ENCODE measurements at regions not wholly inside any gene's neighbourhood (a gene's known extent, or its start where the extent isn't known, plus 50 kb on each side); places are given as distances from the start of the nearest gene placed in this dataset.
"Not testable (repeated sequence)": the region's sequence is repeated elsewhere in the genome, so short reads cannot be mapped to it uniquely, and the experiment has no call there.

DNA sequence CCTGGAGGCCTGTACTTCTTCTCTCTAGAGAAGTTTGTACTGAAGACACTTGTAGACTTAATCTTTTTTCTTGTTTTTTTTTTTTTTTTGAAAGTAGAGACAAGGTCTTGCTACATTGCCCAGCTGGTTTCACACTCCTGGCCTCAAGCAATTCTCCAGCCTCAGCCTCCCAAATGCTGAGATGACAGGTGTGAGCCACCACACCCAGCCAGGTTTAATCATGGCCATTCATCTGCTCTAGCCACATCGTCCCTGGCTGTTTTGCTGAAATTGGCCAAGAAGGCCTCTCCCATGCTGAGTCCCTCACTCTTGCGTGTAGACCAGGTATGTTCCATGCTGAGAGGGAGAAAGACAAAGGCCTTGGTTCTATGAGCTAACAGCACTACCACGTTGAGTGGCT lies 176.2 kb downstream of the JCAD start:
- DNase-seq (ENCODE audit: low read depth in 4 of 4, low spot score in 2 of 4): no peak

DNA sequence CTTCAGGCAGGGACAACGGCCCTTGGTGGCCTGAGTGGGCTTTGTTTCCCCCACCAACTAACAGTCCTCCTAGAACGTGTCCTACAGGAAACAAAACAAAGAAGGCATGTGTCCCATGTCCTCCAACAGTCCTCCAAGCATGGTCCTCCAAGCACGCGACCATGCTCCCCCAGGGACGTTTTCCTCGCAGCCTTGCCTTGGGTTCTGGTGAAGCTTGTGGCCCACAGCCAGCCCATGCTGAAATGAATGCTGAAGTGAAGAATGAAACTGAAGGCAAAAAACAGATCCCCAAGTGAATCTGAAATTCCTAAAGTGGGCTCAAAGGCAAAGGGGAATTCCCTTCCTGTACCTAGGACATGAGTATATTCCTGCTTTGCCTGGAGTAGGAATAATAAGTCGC lies 176.6 kb downstream of the JCAD start:
- no peak for DNase-seq (ENCODE audit: low read depth in 4 of 4, low spot score in 2 of 4)

DNA sequence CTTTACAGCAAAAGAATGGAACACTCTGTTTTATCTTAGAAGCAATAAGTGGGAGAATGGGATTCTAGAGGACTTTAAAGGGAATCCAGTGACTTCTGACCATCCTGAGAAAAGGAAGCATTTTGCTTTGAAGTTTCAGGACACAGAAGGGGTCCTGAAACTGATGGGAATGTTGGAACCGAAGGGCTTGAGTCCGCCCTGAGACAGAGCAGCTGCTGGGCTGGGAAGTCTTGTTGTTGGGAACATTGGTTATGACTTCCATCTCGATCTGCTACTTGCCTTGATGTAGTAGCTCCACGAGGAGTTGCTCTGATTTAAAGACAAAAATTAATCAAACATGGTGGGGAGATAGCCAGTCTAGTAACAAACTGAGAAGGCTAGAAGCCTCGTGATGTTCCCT lies 177.6 kb downstream of the JCAD start:
- DNase-seq (ENCODE audit: low read depth in 4 of 4, low spot score in 2 of 4): no peak

DNA sequence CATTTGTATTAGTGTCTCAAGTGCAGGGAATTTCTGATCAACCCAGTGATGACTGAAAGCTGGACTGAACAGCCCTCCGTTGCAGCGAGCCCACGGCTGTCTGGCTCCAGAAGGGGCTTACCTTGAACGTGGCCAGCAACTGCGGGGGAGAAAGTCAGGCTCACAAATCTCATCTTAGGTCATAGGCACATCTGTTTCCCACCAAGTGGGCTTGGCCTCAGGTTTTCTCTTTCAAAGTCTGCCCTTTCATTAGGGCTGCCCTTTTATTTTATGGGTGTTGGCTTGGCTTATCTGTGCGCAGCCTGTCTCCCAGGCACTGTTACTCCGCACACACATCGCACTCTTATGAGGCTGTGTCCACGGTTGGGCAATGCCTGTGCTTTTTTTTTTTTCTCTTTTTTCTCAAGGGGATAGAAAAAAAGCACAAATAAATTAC lies 178.0 kb downstream of the JCAD start:
- no peak for DNase-seq (ENCODE audit: low read depth in 4 of 4, low spot score in 2 of 4)

DNA sequence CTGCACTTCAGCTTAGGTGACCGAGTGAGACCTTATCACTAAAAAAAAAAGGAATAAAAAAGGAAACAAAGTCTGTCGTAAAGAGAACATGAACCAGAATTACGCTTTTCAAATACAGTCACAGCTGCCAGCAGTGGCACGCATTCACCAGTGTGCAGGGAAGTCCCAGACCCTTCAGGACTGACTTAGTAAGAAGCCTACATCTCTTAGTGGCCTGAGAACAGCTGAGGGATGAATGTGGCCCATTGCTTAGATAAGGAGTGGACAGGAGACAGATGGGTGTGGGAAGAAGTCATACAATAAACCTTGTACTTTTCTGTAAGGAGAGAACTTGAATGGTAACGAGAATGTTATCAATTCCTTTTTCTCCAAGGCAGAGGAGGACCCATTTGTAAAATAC lies 178.5 kb downstream of the JCAD start:
- DNase-seq (ENCODE audit: low read depth in 4 of 4, low spot score in 2 of 4): no peak

DNA sequence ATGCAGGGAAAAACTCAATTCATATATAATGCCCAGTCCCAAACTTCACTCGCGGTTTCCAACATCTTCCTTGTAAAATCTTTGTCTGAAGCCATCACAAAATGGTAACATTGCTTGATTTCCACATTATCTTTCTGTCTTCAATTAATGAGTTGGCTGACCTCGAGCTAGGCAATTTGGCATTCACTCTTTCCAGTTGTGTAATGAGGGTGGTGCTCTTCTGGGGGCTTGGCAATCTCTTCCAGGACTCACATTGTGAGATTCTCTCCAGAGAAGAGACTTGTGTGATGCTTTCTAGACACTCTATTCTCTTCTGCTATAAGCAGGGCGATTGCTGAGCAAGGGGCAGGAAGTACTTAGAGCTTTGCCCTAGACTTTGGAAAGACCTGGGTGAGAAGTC lies 179.5 kb downstream of the JCAD start:
- DNase-seq (ENCODE audit: low read depth in 4 of 4, low spot score in 2 of 4): no peak

DNA sequence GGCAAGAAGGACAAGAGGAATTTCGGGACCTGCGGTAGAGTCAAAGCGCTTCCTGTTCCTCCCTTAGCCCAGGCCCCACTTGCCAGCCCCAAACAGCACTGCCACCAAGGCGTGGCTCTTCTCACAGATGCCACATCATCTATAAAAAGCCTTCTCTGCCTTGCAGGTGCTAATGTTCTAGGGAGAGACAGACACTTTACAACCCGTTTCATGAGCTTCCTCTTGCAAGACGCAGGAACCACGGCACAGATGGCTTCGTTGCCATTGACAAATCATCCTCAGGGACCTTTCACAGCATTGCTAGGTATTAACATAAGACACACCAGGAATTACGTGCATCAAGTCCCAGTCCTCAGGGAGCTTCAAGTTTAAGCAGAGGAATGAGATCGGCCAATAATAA lies 180.9 kb downstream of the JCAD start:
- DNase-seq (ENCODE audit: low read depth in 4 of 4, low spot score in 2 of 4): no peak

DNA sequence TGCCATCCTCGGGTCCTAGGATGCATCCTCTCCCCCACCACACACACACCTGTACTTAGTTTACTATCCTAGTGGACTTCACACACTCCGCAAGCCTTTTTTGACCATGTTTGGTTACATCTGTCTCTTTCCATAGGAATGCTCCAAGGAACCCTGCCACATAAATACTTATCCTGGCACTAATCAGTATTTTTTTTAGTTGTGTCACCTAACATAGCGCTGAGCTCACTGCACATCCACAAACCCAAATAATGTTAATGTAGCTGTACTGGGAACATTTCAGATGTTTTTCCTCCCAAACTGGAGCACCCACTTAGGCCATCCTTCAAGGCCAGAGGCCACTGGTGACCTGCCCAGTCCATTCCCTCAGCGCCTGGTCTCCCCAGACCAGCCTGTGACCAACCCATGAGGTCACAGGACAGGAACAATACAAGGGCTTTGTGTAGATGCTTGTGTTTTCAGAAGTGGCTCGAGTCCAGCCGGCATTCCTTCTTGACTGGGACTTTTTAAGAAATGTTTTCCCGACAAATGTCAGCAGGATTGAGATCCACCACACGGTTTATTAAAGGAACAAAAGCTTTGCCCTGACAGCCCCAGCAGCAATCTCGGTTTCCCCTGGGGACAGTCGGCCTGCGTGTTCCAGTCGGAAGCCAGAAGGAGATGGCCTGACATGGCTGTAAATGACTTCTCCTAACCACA lies 181.4 kb downstream of the JCAD start:
- no peak for DNase-seq (ENCODE audit: low read depth in 4 of 4, low spot score in 2 of 4)

DNA sequence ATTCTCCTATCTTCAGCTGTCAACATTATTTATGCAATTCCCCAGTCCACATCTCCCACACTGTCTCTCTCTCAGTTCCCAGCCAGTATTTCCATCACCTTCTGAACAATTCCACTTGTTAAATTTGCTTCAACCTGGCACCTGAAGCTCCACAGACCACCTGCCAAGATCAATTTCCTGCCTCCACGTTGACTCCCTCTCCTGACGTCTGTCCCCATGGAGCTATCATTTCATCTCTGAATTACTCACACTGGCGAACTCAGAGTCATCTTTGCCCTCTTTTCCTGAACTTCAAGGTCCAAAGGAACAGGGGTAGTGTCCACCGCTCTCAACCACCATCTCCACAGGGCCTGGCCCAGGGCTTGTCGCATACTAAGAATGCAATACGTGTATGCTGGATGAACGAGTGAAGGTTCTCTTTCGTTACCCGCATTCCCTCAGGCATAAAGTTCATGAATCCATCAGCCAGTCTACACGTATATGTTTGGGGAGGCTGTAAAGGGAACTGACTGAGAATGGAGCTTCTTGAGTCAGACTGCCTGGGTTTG lies 183.3 kb downstream of the JCAD start:
- DNase-seq (ENCODE audit: low read depth in 4 of 4, low spot score in 2 of 4): no peak

DNA sequence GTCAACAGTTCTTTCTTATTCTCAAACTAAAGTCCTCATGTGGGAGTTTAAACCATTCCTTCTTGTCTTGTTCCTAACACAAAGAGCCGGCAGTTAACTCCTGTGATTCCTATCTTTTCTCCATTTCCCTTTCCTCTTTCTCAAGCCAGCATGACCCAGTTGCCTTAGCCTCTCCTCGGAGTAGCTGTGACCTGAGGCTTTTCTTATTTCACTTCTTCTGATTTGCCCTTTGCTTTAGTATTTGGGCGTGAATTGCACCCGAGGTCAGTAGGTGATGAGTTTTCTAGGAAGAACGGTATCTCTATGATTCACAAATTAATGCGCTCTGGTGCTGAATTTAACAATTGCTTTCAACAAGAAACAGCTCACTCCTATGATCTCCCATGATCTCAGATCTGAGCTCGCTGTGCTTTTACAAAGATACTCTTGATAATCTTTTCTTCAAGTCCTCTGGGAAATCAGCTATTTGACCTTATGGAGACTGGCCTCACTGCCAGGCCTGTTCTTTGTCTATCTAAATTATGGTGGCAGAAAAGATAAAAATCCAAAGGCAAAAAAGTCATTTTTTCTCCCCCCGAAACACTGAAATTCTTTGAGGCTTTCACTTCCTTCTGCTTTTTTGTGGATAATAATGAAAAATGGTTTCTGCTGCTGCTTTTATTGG lies 184.6 kb downstream of the JCAD start:
- no peak for DNase-seq (ENCODE audit: low read depth in 4 of 4, low spot score in 2 of 4)

DNA sequence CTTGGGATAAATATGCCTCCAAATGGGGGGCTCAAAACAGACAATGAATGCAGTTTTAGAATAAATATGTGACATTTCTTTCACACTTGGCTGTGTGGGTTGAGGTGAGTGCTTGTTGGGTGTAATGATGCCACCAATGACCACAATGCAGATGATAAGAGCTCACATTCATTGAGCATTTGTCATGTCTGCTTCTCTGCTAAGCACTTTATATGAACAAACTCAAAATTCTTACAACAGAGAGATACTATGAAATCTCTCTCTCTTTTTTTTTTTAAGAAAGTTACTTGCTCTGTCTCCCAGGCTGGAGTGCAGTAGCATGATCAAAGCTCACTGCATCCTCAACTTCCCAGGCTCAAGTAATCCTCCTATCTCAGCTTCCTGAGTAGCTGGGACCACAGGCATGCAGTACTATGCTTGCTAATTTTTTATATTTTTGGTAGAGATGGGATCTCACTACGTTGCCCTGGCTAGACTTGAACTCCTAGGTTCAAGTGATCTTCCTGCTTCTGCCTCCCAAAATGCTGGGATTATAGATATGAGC lies 185.4 kb downstream of the JCAD start:
- no peak for DNase-seq (ENCODE audit: low read depth in 4 of 4, low spot score in 2 of 4)

DNA sequence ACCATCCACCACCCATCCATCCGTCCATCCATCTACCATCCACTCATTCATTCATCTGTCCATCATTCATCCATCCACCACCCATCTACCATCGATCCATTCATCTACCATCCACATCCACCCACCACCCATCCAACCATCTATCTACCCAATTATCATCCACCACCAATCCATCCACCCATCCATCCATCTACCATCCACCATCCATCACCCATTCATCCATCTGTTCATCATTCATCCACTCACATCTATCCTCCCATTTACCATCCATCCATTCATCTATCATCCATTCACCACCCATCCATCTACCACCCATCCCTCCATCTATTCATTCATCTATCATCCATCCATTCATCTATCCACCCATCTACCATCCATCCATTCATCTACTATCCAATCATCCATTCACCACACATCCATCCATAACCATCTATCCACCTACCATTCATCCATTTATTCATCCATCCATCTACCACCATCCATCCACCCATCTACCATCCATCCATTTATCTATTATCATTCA lies 188.8 kb downstream of the JCAD start:
- no peak for DNase-seq (ENCODE audit: low read depth in 4 of 4, low spot score in 2 of 4)

DNA sequence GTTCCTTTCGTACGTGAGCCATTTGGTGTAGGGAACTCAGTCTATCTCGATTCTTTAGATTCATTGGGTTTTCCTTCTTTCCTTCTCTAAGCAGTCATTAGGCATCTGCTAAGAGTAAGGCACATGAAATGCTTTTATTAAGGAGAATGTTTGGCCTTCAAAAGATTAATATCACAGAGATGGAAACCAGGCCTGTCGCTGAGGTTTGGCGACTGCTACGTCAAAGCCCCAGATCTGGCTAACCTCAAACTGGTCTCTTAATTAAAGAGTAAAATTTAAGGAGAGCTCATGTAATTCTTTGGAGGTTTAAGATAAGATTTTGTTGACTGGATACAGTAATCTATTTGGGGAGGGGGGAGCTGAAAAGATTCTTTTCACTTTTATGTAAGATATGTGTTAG lies 189.8 kb downstream of the JCAD start:
- no peak for DNase-seq (ENCODE audit: low read depth in 4 of 4, low spot score in 2 of 4)

DNA sequence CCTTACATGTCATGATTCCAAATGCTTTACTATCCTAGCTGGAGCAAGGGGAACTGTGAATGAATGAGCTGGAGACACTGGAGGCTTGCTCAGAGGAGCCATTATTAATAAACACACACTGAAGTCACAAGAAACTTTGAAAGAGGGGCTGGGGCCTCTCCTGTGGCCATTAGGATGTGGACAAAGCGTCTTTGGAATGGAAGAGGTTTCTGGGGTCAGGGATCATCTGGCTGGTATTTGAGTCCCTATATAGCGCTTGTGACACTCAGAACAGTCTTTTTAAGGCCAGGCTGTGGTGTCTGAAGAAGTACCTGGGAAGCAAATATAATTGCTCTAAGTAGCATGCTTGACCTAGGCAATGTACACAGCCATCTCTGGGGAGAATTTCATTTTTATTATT lies 193.0 kb downstream of the JCAD start:
- DNase-seq (ENCODE audit: low read depth in 4 of 4, low spot score in 2 of 4): no peak

DNA sequence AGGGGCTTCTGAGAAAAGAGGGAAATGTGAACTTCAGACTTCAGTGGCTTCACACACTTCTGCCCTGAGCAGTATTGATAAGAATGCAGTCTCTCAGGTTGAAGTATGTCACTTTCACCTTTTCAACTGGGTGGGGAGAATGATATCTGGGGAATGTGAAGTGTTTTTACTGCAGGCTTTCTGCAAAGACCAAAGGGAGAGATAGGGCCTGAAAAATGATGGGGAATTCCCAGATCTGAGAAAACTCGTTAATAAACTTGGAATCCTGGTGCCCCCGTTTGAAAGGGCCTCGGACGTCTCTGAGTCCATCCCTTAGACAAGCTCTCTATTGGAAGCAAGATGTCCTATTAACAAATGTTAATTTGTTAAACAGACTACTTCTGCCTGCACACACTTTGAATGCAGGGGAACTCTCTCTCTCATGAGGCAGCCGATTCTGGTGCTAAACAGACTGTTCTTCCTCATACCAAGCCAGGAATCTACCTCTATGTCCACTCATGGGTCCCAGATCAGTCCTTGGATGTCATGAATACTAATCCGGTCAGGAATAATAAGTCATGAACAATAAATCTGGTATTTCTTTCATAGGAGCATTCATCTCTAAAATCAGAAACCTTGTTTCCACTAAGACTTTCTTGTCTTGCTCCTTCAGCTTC lies 193.6 kb downstream of the JCAD start:
- DNase-seq (ENCODE audit: low read depth in 4 of 4, low spot score in 2 of 4): no peak

DNA sequence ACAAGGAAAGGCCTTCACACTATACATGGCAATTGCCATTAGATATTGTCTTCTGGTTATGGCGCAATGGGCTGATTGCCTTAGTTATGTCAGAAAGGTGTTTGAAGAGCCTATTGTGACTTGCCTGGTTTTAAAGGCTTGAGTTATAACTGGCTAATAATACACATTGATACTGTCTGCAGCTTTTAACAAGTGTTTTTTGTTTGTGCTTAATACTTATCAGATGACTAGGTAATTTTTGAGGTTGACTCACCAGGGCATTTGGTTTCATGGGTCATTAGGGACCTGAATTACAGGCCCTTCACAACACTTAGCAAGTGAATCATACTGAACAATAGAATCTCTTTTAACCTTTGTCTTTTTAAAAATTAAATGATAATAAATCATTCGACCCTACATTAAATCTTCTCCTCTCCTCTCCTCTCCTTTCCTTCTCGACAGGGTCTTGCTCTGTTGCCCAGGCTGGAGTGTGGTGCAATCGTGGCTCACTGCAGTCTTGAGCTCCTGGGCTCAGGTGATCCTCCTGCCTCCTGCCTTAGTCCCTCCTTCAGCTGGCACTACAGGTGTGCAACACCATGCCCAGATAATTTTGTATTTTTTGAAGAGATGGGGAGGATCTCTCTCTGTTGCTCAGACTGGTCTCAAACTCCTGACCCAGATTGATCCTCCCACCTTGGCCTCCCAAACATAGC lies 196.3 kb downstream of the JCAD start:
- DNase-seq (ENCODE audit: low read depth in 4 of 4, low spot score in 2 of 4): no peak

DNA sequence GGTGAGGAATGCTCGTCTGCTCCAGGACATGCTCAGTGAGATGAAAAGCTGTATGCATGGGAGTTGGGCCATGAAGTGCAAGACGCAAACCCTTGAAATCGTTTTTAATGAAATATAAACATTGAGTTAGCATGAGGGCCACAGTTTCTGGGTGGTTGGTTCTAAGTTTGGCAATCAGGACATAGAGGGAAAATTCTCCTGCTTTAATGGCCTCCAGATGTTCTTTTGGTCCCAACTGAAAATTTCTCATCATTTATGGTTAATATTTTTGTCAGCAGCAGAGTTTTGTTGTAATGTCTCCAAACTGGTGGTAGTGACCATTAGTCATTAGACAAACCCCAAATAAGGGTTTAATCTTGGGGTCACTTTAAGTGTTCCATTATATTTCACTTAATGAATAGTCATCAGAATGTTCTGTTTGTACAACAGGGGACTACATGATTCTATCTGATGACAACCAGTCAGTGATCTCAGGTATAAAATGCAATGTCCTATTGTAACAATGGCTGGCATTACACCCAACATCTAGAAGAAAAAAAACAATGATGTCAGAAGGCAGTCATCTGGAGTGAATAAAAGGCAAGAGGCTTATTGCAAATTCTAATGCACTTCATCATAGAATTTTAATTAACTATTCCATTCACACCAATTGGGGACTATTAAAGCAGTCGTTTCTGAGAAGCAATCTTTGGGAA lies 197.4 kb downstream of the JCAD start:
- no peak for DNase-seq (ENCODE audit: low read depth in 4 of 4, low spot score in 2 of 4)

DNA sequence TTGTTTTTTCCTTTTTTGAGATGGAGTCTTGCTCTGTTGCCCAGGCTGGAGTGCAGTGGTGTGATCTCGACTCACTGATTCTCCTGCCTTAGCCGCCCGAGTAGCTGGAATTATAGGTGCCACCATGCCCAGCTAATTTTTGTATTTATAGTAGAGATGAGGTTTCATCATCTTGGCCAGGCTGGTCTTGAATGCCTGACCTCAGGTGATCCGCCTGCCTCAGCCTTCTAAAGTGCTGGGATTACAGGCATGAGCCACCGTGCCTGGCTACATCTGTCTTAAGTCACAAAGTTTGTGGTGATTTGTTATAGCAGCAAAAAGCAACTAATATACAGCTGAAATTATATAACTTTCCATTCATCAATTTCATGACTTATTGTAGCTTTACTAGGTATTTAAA lies 198.2 kb downstream of the JCAD start:
- DNase-seq (ENCODE audit: low read depth in 4 of 4, low spot score in 2 of 4): not testable (repeated sequence)

DNA sequence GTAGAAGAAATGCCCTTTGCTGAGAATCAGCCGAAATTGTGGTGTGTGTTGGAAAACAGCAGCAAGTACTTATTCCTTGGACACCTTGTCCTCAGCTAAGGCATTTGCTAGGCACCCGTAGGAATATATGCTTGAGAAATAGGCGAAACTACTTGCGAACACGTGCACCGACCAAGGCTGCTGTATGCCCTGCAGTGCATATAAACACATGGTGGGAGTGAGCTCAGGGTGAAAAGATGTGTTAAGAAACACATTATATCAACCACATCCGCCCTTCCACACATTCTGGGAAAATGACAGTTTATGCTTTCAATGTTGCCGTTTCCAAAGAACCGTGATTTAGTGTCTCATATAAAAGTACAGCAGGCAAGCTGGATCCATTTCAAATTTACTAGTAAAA lies 199.2 kb downstream of the JCAD start:
- DNase-seq (ENCODE audit: low read depth in 4 of 4, low spot score in 2 of 4): no peak

DNA sequence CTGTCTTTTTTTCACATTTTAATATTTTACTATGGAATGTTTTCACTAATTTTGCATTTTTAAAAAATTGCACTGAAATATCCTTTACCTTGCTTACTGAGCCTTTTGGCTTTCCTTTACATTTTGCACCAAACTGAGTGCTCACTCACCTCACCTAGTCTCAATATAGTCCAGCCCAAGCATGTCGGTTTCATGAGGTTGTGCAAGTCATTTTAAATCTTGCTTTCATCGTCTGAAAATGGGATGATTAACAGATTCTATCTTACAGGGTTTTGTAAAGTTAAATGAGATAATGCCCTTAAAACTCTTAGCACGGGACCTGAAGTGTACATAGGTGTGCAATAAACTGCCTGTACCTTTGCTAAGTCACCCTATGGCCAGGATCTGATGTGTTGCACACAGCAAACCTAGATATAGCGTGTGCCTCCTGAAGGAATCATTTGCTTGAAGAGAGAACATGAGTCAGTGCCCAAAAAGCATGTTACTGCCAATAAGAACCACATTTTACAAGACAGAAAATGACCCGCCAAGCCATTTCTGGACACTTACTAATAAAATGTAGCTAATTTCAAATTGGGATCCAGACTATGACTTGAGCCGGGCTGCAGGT lies 199.8 kb downstream of the JCAD start:
- no peak for DNase-seq (ENCODE audit: low read depth in 4 of 4, low spot score in 2 of 4)
